Keratinocyte (primary cell): ENCODE measurements at regions not wholly inside any gene's neighbourhood (a gene's known extent, or its start where the extent isn't known, plus 50 kb on each side); places are given as distances from the start of the nearest gene placed in this dataset.

ENCODE experiments used
- EZH2 ChIP-seq: IDR thresholded peaks from one replicate; pipeline ENCODE4 v1.6.1; 2012; ENCODE audit warnings: inconsistent platforms, mild to moderate bottlenecking, low read length, moderate library complexity
- TF ChIP-seq, protein P1 (sequence below), 3 experiments: IDR thresholded peaks in 1 of 3; conservative IDR thresholded peaks in 1 of 3; optimal IDR thresholded peaks in 1 of 3; 2 replicates in 2 of 3; 3 replicates in 1 of 3; pipeline versions ENCODE3 to v1.5.1; 2011; ENCODE audit warnings: low read length in 3 of 3, mild to moderate bottlenecking in 3 of 3, moderate library complexity in 2 of 3, control low read depth in 1 of 3, inconsistent platforms in 1 of 3; ENCODE audit not compliant: insufficient read depth in 2 of 3; ENCODE audit errors: extremely low read depth in 1 of 3

DNA sequence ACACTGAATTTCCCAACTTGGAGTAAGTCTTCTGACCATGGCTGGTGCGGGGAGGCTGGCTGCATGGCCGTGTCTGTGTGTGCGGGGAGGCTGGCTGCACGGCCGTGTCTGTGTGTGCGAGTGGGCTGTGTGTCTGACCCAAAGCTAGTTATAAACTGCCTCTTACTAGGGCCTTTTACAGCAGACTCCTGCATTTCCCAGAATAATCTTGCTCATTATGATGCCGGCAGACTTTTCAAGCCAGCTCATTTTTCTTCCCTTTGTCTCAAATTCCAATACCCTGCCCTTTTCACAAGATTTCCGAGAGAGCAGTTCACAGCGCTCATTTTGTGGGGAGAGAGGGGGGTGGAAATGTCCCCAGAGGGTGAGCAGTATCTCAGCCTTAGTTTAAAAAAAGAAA lies 470.7 kb upstream of the BRINP1 start:
- TF ChIP-seq, protein P1, sequence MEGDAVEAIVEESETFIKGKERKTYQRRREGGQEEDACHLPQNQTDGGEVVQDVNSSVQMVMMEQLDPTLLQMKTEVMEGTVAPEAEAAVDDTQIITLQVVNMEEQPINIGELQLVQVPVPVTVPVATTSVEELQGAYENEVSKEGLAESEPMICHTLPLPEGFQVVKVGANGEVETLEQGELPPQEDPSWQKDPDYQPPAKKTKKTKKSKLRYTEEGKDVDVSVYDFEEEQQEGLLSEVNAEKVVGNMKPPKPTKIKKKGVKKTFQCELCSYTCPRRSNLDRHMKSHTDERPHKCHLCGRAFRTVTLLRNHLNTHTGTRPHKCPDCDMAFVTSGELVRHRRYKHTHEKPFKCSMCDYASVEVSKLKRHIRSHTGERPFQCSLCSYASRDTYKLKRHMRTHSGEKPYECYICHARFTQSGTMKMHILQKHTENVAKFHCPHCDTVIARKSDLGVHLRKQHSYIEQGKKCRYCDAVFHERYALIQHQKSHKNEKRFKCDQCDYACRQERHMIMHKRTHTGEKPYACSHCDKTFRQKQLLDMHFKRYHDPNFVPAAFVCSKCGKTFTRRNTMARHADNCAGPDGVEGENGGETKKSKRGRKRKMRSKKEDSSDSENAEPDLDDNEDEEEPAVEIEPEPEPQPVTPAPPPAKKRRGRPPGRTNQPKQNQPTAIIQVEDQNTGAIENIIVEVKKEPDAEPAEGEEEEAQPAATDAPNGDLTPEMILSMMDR (optimal IDR thresholded peaks at IDR 0.05 in 1 of 3, IDR thresholded peaks at IDR 0.05 in 1 of 3, conservative IDR thresholded peaks at IDR 0.05 in 1 of 3; ENCODE audit: extremely low read depth in 1 of 3, insufficient read depth in 2 of 3, low read length in 3 of 3): no peak
- no peak for TF ChIP-seq EZH2
